ENCODE measurements at regions not wholly inside any gene's neighbourhood (a gene's known extent, or its start where the extent isn't known, plus 50 kb on each side); places are given as distances from the start of the nearest gene placed in this dataset.

GRCh38 chr7:113030489-113030888 lies 56.1 kb downstream of the GPR85 start:
- TF ChIP-seq POLR2A (IDR thresholded peaks at IDR 0.05; ENCODE audit: low read length): no peak
- no peak for TF ChIP-seq GATA1 (IDR thresholded peaks at IDR 0.05; ENCODE audit: low read depth, low read length)

All from erythroblast (primary cell).